Natural killer cell (primary cell): ENCODE measurements at regions not wholly inside any gene's neighbourhood (a gene's known extent, or its start where the extent isn't known, plus 50 kb on each side); places are given as distances from the start of the nearest gene placed in this dataset.

ENCODE experiments used
- ATAC-seq, 3 donors: fragments of 150-1000 bp in 2 of 3; fragments of 200-7000 bp in 1 of 3; cut with Tn5 transposase; 1 replicate in 1 of 3; 2 replicates in 2 of 3; pipeline ENCODE4 v1.10.0; 2021; ENCODE audit warnings: mild to moderate bottlenecking in 2 of 3, moderate library complexity in 2 of 3
- DNase-seq, 2 donors: peaks; one replicate each; pipeline versions ENCODE4 v3.0.0 to v3.0.0-alpha.2; 2013 to 2021; ENCODE audit warnings: mixed read lengths in 1 of 2
- H3K27ac ChIP-seq: one replicate; pipeline ENCODE4 v1.5.1; 2013; ENCODE audit warnings: mild to moderate bottlenecking, low read length
- H3K27me3 ChIP-seq: one replicate; pipeline ENCODE4 v1.6.1; 2013; ENCODE audit warnings: low read length; ENCODE audit not compliant: control insufficient read depth, insufficient read depth
- H3K36me3 ChIP-seq: one replicate; pipeline ENCODE4 v1.6.1; 2013; ENCODE audit warnings: low read length; ENCODE audit not compliant: control insufficient read depth, insufficient read depth
- H3K4me1 ChIP-seq: one replicate; pipeline ENCODE4 v1.6.1; 2013; ENCODE audit warnings: low read length; ENCODE audit not compliant: control insufficient read depth, insufficient read depth
- H3K4me3 ChIP-seq: one replicate; pipeline ENCODE4 v1.5.1; 2013; ENCODE audit warnings: low read length
- H3K9me3 ChIP-seq: one replicate; pipeline ENCODE4 v1.6.1; 2013; ENCODE audit warnings: low read length; ENCODE audit not compliant: control insufficient read depth, insufficient read depth
- H3K27ac Mint-ChIP-seq, 2 donors: one replicate each; pipeline ENCODE4 v1.8.0; 2022; ENCODE audit warnings: mild to moderate bottlenecking in 2 of 2, mixed read lengths in 2 of 2, moderate library complexity in 1 of 2
- H3K27me3 Mint-ChIP-seq, 2 donors: one replicate each; pipeline ENCODE4 v1.8.0; 2022; ENCODE audit warnings: low read depth in 2 of 2, mixed read lengths in 2 of 2
- H3K36me3 Mint-ChIP-seq: one replicate; pipeline ENCODE4 v1.8.0; 2022; ENCODE audit warnings: mixed read lengths
- H3K4me1 Mint-ChIP-seq, 2 donors: one replicate each; pipeline ENCODE4 v1.8.0; 2022; ENCODE audit warnings: mixed read lengths in 2 of 2
- H3K4me3 Mint-ChIP-seq: one replicate; pipeline ENCODE4 v1.8.0; 2022; ENCODE audit warnings: mild to moderate bottlenecking, moderate library complexity, mixed read lengths
- H3K9me3 Mint-ChIP-seq, 2 donors: one replicate each; pipeline ENCODE4 v1.8.0; 2022; ENCODE audit warnings: mixed read lengths in 2 of 2
- CTCF ChIP-seq: fragments of 200-600 bp; IDR thresholded peaks from one replicate; pipeline ENCODE4 v1.8.0; 2022; ENCODE audit warnings: antibody characterized with exemption
- WGBS: methylation state at CpG from one replicate; pipeline ENCODE4 v1.1.7; 2013; ENCODE audit warnings: missing lambda C conversion rate; ENCODE audit not compliant: insufficient coverage; 5-methylcytosine and 5-hydroxymethylcytosine counted together
- intact Hi-C: fragments of 100-400 bp; cut with micrococcal nuclease; formaldehyde crosslinking; loops from one replicate; pipeline ENCODE4 v1.14.2; 2022

- intact Hi-C loops, result no loop called here
- 85% methylated on average over 1 of the region's 1 CpG for WGBS
- H3K4me3 Mint-ChIP-seq, result no peak overlapping the region
- Histone ChIP-seq H3K9me3 (no peaks in the 10 kb centered on the region), H3K4me3 (no peak overlapping the region), H3K27ac (no peak overlapping the region), H3K36me3 (no peaks in the 10 kb centered on the region), H3K4me1 (no peaks in the 10 kb centered on the region), H3K27me3 (no peaks in the 10 kb centered on the region)
- DNase-seq, result no peak
- H3K27me3 Mint-ChIP-seq, result no peaks in the 10 kb centered on the region
- no peaks in the 10 kb centered on the region for H3K36me3 Mint-ChIP-seq
- H3K4me1 Mint-ChIP-seq, result no peaks in the 10 kb centered on the region
- H3K9me3 Mint-ChIP-seq, result no peaks in the 10 kb centered on the region
- ATAC-seq, result no peak
- no peak overlapping the region for H3K27ac Mint-ChIP-seq
- no peak for TF ChIP-seq CTCF
Measured at GRCh38 chr9:18359335-18359734, 114.6 kb upstream of the ADAMTSL1 start.

GRCh38 chr9:18360005-18360404 lies 113.9 kb upstream of the ADAMTSL1 start:
- ATAC-seq, result no peak
- Mint-ChIP-seq H3K27ac (no peak overlapping the region), H3K36me3 (no peaks in the 10 kb centered on the region), H3K9me3 (no peaks in the 10 kb centered on the region), H3K4me3 (no peak overlapping the region), H3K4me1 (no peaks in the 10 kb centered on the region), H3K27me3 (no peaks in the 10 kb centered on the region)
- Histone ChIP-seq H3K9me3 (no peaks in the 10 kb centered on the region), H3K4me1 (no peaks in the 10 kb centered on the region), H3K36me3 (no peaks in the 10 kb centered on the region), H3K27me3 (no peaks in the 10 kb centered on the region), H3K4me3 (no peak overlapping the region), H3K27ac (no peak overlapping the region)
- intact Hi-C loops, result no loop called here
- no peak for DNase-seq
- no peak for TF ChIP-seq CTCF
- 20% methylated on average over 1 of the region's 1 CpG for WGBS

DNA sequence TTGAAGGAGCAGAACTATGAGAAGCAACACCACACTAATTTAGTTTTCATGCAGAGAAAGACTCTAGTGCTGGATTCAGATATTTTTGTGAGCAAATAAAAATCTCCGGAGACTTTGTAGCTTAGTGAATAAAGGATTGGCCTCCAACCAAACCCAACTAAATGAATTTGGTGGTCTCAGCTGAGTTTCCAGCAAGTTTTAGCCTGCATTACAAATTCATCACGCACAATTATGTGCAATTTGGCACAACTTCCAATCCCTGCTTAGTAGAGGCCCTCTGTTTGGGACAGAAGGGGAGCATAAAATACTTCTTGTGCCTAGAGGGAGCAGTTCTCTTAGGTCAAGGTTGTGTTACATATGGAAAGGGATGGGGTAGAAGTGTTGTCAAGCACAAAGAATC lies 112.3 kb upstream of the ADAMTSL1 start:
- DNase-seq, result no peak
- no peaks in the 10 kb centered on the region for H3K4me1 Mint-ChIP-seq
- Histone ChIP-seq H3K4me3 (no peak overlapping the region), H3K4me1 (no peaks in the 10 kb centered on the region), H3K27me3 (no peaks in the 10 kb centered on the region), H3K36me3 (no peaks in the 10 kb centered on the region), H3K9me3 (no peaks in the 10 kb centered on the region), H3K27ac (no peak overlapping the region)
- 94% methylated on average over 2 of the region's 2 CpGs for WGBS
- no peak overlapping the region for H3K4me3 Mint-ChIP-seq
- H3K27ac Mint-ChIP-seq, result no peak overlapping the region
- H3K27me3 Mint-ChIP-seq, result no peaks in the 10 kb centered on the region
- intact Hi-C loops, result no loop called here
- no peaks in the 10 kb centered on the region for H3K9me3 Mint-ChIP-seq
- no peak for ATAC-seq
- no peaks in the 10 kb centered on the region for H3K36me3 Mint-ChIP-seq
- no peak for TF ChIP-seq CTCF

GRCh38 chr9:18362166-18362565 lies 111.8 kb upstream of the ADAMTSL1 start:
- H3K9me3 ChIP-seq, result no peaks in the 10 kb centered on the region
- no peak overlapping the region for H3K4me3 ChIP-seq
- Mint-ChIP-seq H3K27me3 (no peaks in the 10 kb centered on the region), H3K9me3 (peaks cover 0 to 2% of the 10 kb centered on the region in 2 donors), H3K27ac (no peak overlapping the region), H3K36me3 (no peaks in the 10 kb centered on the region), H3K4me1 (no peaks in the 10 kb centered on the region), H3K4me3 (no peak overlapping the region)
- DNase-seq, result no peak
- no peak overlapping the region for H3K27ac ChIP-seq
- WGBS, result 80% methylated on average over 1 of the region's 1 CpG
- no peak for ATAC-seq
- no peaks in the 10 kb centered on the region for H3K36me3 ChIP-seq
- intact Hi-C loops, result no loop called here
- TF ChIP-seq CTCF, result no peak
- H3K27me3 ChIP-seq, result no peaks in the 10 kb centered on the region
- H3K4me1 ChIP-seq, result no peaks in the 10 kb centered on the region
